GM23248 (cell line): ENCODE measurements at regions not wholly inside any gene's neighbourhood (a gene's known extent, or its start where the extent isn't known, plus 50 kb on each side); places are given as distances from the start of the nearest gene placed in this dataset.

Experiments used
- DNase-seq: peaks from one replicate; pipeline ENCODE4 v3.0.0-alpha.2; 2015
- H2AFZ ChIP-seq: fragments of 200-600 bp; sonication (generic); 2 replicates; pipeline ENCODE4 v1.6.1; 2016; ENCODE audit warnings: antibody characterized with exemption
- H3F3A ChIP-seq: fragments of 200-600 bp; sonication (generic); 2 replicates; pipeline ENCODE4 v1.6.1; 2016; ENCODE audit warnings: mild to moderate bottlenecking, antibody characterized with exemption, mixed run types; ENCODE audit not compliant: insufficient read depth
- H3K27ac ChIP-seq: fragments of 200-600 bp; sonication (generic); 2 replicates; pipeline ENCODE4 v1.5.1; 2016; ENCODE audit warnings: mild to moderate bottlenecking
- H3K27me3 ChIP-seq: fragments of 200-600 bp; sonication (generic); replicated peaks from 2 replicates; pipeline ENCODE4 v1.6.1; 2016; ENCODE audit warnings: mild to moderate bottlenecking; ENCODE audit not compliant: insufficient read depth
- H3K36me3 ChIP-seq: fragments of 200-600 bp; sonication (generic); 2 replicates; pipeline ENCODE4 v1.6.1; 2016; ENCODE audit warnings: low read depth, mild to moderate bottlenecking
- H3K4me1 ChIP-seq: fragments of 200-600 bp; sonication (generic); 2 replicates; pipeline ENCODE4 v1.6.1; 2016; ENCODE audit warnings: mild to moderate bottlenecking; ENCODE audit not compliant: insufficient read depth
- H3K4me2 ChIP-seq: fragments of 200-600 bp; sonication (generic); one replicate; pipeline ENCODE4 v1.6.1; 2016; ENCODE audit warnings: mild to moderate bottlenecking; ENCODE audit not compliant: unreplicated experiment
- H3K4me3 ChIP-seq: fragments of 200-600 bp; sonication (generic); 2 replicates; pipeline ENCODE4 v1.5.1; 2016; ENCODE audit warnings: mild to moderate bottlenecking
- H3K79me2 ChIP-seq: fragments of 200-600 bp; sonication (generic); 2 replicates; pipeline ENCODE4 v1.6.1; 2016; ENCODE audit warnings: mild to moderate bottlenecking; ENCODE audit not compliant: insufficient read depth
- H3K9ac ChIP-seq: fragments of 200-600 bp; sonication (generic); 2 replicates; pipeline ENCODE4 v1.6.1; 2016; ENCODE audit warnings: mild to moderate bottlenecking
- H3K9me2 ChIP-seq: fragments of 200-600 bp; sonication (generic); 2 replicates; pipeline ENCODE4 v1.6.1; 2016; ENCODE audit warnings: mixed run types, mild to moderate bottlenecking, moderate library complexity; ENCODE audit not compliant: insufficient read depth
- H3K9me3 ChIP-seq: fragments of 200-600 bp; sonication (generic); one replicate; pipeline ENCODE4 v1.6.1; 2017; ENCODE audit warnings: low read depth
- H4K20me1 ChIP-seq: fragments of 200-600 bp; sonication (generic); 2 replicates; pipeline ENCODE4 v1.6.0; 2016; ENCODE audit not compliant: insufficient read depth
- EZH2 ChIP-seq: fragments of 200-600 bp; sonication (generic); IDR thresholded peaks from 2 replicates; pipeline ENCODE4 v1.6.1; 2018; ENCODE audit warnings: antibody characterized with exemption, mild to moderate bottlenecking; ENCODE audit not compliant: insufficient read depth, poor library complexity, severe bottlenecking
- EZH2phosphoT487 ChIP-seq: fragments of 200-600 bp; sonication (generic); IDR thresholded peaks from 2 replicates; pipeline ENCODE4 v1.6.1; 2018; ENCODE audit warnings: antibody characterized with exemption, moderate library complexity, mild to moderate bottlenecking, low read depth; ENCODE audit not compliant: insufficient read depth
- WGBS, 2 experiments: methylation state at CpG; one replicate each; pipeline ENCODE4 v1.1.6; 2015 to 2017; ENCODE audit warnings: low lambda C conversion rate in 2 of 2, low coverage in 1 of 2; ENCODE audit errors: missing lambda C conversion rate in 2 of 2; 5-methylcytosine and 5-hydroxymethylcytosine counted together
- in situ Hi-C: fragments of 300-500 bp; cut with MboI; formaldehyde crosslinking; loops from 2 replicates; pipeline ENCODE4 v1.15.0; 2020

- H3K9me2 ChIP-seq, result no peaks in the 10 kb centered on the region
Observed at GRCh38 chr2:75317802-75318201, 118.5 kb upstream of the TACR1 start.

GRCh38 chr2:75317316-75317715 lies 118.0 kb upstream of the TACR1 start:
- H3F3A ChIP-seq, result no peaks in the 10 kb centered on the region
- no peak overlapping the region for H3K4me2 ChIP-seq
- no peak overlapping the region for H2AFZ ChIP-seq
- H3K27me3 ChIP-seq, result no peaks in the 10 kb centered on the region
- no peaks in the 10 kb centered on the region for H4K20me1 ChIP-seq
- no peaks in the 10 kb centered on the region for H3K9me2 ChIP-seq
- no peaks in the 10 kb centered on the region for H3K4me1 ChIP-seq
- WGBS, 2 experiments, result 50 to 51% methylated on average over 2 of the region's 2 CpGs
- TF ChIP-seq EZH2 (no peak), EZH2phosphoT487 (no peak)
- no peak for DNase-seq
- H3K4me3 ChIP-seq, result no peak overlapping the region
- H3K27ac ChIP-seq, result no peak overlapping the region
- no peaks in the 10 kb centered on the region for H3K79me2 ChIP-seq
- H3K9me3 ChIP-seq, result no peaks in the 10 kb centered on the region
- no peaks in the 10 kb centered on the region for H3K36me3 ChIP-seq
- H3K9ac ChIP-seq, result no peak overlapping the region
- in situ Hi-C loops, result no loop called here

More at GRCh38 chr2:75317802-75318201, 118.5 kb upstream of the TACR1 start:
- Histone ChIP-seq H3K9ac (no peak overlapping the region), H3K36me3 (no peaks in the 10 kb centered on the region), H3K9me3 (no peaks in the 10 kb centered on the region), H3K79me2 (no peaks in the 10 kb centered on the region), H4K20me1 (no peaks in the 10 kb centered on the region), H3K4me1 (no peaks in the 10 kb centered on the region), H2AFZ (no peak overlapping the region), H3K27me3 (no peaks in the 10 kb centered on the region), H3K4me2 (no peak overlapping the region), H3K4me3 (no peak overlapping the region), H3F3A (no peaks in the 10 kb centered on the region), H3K27ac (no peak overlapping the region)
- 34 to 63% methylated on average over 1 of the region's 1 CpG for WGBS, 2 experiments
- no peak for DNase-seq
- TF ChIP-seq EZH2 (no peak), EZH2phosphoT487 (no peak)
- in situ Hi-C loops, result no loop called here

GRCh38 chr2:75315436-75315835 lies 116.1 kb upstream of the TACR1 start:
- in situ Hi-C loops, result no loop called here
- H3K4me2 ChIP-seq, result no peak overlapping the region
- 22 to 29% methylated on average over 3 of the region's 3 CpGs for WGBS, 2 experiments

GRCh38 chr2:75311993-75312392 lies 112.7 kb upstream of the TACR1 start:
- Histone ChIP-seq H4K20me1 (no peaks in the 10 kb centered on the region), H3K4me1 (peaks cover 22% of the 10 kb centered on the region), H3K27me3 (no peaks in the 10 kb centered on the region), H3F3A (peaks cover 18% of the 10 kb centered on the region; the same call in 1 of the 2 replicates), H3K9me2 (no peaks in the 10 kb centered on the region), H3K36me3 (no peaks in the 10 kb centered on the region), H3K27ac (no peak overlapping the region), H3K79me2 (no peaks in the 10 kb centered on the region), H3K4me2 (no peak overlapping the region), H3K9me3 (no peaks in the 10 kb centered on the region), H3K9ac (no peak overlapping the region), H2AFZ (no peak overlapping the region), H3K4me3 (no peak overlapping the region)
- no peak for DNase-seq
- 89 to 90% methylated on average over 4 of the region's 4 CpGs for WGBS, 2 experiments
- no peak for TF ChIP-seq EZH2phosphoT487
- no peak for TF ChIP-seq EZH2
- in situ Hi-C loops, result no loop called here

More at GRCh38 chr2:75315436-75315835, 116.1 kb upstream of the TACR1 start:
- Histone ChIP-seq H3K9ac (no peak overlapping the region), H3K4me3 (no peak overlapping the region), H3K27ac (no peak overlapping the region), H4K20me1 (no peaks in the 10 kb centered on the region), H3K9me3 (no peaks in the 10 kb centered on the region), H3K9me2 (no peaks in the 10 kb centered on the region), H3K79me2 (no peaks in the 10 kb centered on the region), H3K36me3 (no peaks in the 10 kb centered on the region), H3F3A (0 out of 2 replicates have a peak, but pooled peaks cover under 1% of the 10 kb centered on the region), H3K4me1 (peaks cover 5% of the 10 kb centered on the region; the same call in 1 of the 2 replicates), H3K27me3 (no peaks in the 10 kb centered on the region), H2AFZ (no peak overlapping the region)
- TF ChIP-seq EZH2 (no peak), EZH2phosphoT487 (no peak)
- DNase-seq, result no peak

- Histone ChIP-seq H3K27ac (no peak overlapping the region), H3K4me1 (peaks cover 22% of the 10 kb centered on the region), H3F3A (peaks cover 18% of the 10 kb centered on the region; the same call in 1 of the 2 replicates), H4K20me1 (no peaks in the 10 kb centered on the region), H2AFZ (no peak overlapping the region), H3K9ac (no peak overlapping the region), H3K79me2 (no peaks in the 10 kb centered on the region), H3K4me2 (no peak overlapping the region), H3K27me3 (no peaks in the 10 kb centered on the region), H3K4me3 (no peak overlapping the region), H3K9me2 (no peaks in the 10 kb centered on the region), H3K36me3 (no peaks in the 10 kb centered on the region), H3K9me3 (no peaks in the 10 kb centered on the region)
- no peak for DNase-seq
- TF ChIP-seq EZH2phosphoT487 (no peak), EZH2 (no peak)
- in situ Hi-C loops, result no loop called here
- 69 to 75% methylated on average over 3 of the region's 3 CpGs for WGBS, 2 experiments
Observed at GRCh38 chr2:75311521-75311920, 112.2 kb upstream of the TACR1 start.
